HG02571 (cell line): ENCODE measurements at regions not wholly inside any gene's neighbourhood (a gene's known extent, or its start where the extent isn't known, plus 50 kb on each side); places are given as distances from the start of the nearest gene placed in this dataset.
"Not testable (repeated sequence)": the region's sequence is repeated elsewhere in the genome, so short reads cannot be mapped to it uniquely, and the experiment has no call there.

Source experiments
- ATAC-seq: cut with Tn5 transposase; IDR thresholded peaks from one replicate; pipeline ENCODE4 v1.9.1; 2021; ENCODE audit warnings: mild to moderate bottlenecking, moderate library complexity; ENCODE audit not compliant: unreplicated experiment

DNA sequence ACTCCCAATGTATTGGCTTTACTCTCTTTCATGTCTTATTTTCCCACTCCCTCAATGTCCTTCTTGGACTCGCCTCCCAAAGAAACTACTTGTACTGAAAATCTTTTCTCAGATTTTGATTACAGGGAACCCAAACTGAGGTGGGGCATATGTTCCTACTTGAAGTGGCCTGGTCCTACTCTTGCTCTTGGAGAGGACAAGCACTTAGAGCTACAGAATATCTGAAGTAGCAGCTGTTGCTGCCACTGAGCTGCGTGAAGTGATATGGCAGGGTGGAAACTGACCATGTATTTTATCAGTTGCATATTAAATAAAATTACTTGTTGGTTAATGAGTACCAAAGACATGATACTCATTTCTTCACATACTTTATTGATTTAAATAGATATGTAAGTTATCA lies 129.5 kb downstream of the TSEN15 start:
- ATAC-seq: no peak

- no peak for ATAC-seq
These were observed 132.4 kb downstream of the TSEN15 start for GRCh38 chr1:184183919-184184318.

DNA sequence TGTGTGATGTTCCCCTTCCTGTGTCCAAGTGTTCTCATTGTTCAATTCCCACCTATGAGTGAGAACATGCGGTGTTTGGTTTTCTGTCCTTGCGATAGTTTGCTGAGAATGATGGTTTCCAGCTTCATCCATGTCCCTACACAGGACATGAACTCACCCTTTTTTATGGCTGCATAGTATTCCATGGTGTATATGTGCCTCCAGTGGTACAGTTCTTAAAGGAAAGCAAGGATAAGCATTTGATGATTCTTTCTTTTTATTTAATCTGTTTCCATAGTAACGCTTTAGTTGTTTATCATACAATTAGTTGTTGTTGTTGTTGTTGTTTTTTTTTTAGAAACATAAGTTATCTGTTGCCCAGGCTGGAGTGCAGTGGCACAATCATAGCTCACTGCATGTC lies 133.1 kb downstream of the TSEN15 start:
- ATAC-seq: not testable (repeated sequence)

- ATAC-seq: no peak
These were observed 133.8 kb downstream of the TSEN15 start for GRCh38 chr1:184185347-184185746.

DNA sequence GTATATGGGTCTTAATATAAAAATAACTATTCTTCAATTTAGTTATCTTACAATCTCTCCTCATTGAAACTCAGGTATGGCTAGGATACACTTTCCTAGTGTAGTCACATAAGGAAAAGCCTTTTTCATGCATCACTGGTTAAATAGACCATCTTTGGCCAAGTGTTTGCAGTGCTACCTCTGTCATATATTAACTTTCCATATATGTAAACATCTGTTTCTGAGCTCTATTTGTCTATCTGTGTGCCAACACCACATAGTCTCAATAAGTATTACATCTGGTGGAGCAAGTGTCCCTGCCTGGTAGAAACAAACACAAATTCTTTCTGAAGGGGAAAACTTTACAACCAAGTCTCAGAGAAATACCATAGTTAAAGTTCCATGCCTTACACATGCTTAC lies 134.6 kb downstream of the TSEN15 start:
- ATAC-seq: no peak

DNA sequence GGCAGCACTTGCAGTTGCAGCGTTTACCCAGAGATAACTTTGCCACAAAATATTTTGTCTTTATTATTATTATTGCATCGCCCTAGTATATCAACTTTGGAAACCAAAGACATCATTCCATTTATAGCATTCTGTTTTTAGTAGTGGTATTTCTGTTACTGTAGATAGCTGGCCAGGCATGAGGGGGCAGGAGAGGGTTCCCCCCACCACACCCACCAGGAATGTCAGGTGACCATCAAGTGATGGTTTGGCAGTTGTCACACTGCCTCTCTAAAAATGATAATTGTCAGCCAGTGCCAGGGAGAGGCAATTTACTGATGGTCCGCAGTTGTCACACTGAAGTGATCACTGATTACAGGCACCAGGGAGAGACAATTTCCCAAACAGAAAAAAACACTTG lies 135.6 kb downstream of the TSEN15 start:
- ATAC-seq: no peak

GRCh38 chr1:184188037-184188436 lies 136.5 kb downstream of the TSEN15 start:
- ATAC-seq: no peak

GRCh38 chr1:184189361-184189760 lies 137.8 kb downstream of the TSEN15 start:
- no peak for ATAC-seq

GRCh38 chr1:184190616-184191015 lies 139.1 kb downstream of the TSEN15 start:
- ATAC-seq: no peak

- no peak for ATAC-seq
These were observed 139.7 kb downstream of the TSEN15 start for GRCh38 chr1:184191181-184191621.

- no peak for ATAC-seq
These were observed 141.3 kb downstream of the TSEN15 start for GRCh38 chr1:184192796-184193195.

DNA sequence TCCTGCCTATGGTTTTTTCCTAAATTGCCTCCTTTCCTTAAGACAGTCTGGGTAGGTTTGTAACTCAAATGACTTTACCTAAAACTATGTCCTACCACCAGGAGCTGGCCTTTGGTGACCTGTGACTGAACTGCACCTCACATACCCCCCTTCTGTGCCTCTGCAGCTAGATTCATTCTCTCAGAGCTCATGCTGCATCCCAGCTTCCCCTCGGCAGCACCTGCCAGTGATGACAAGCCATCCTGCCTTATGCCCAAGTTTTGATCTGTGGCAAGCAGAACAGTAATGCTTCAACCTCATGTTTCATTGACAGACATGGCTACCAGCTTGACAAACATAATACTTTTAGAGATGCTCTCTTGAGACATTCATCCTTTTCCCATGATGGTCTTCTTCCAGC lies 141.9 kb downstream of the TSEN15 start:
- ATAC-seq: no peak

GRCh38 chr1:184194236-184194635 lies 142.7 kb downstream of the TSEN15 start:
- ATAC-seq: no peak

GRCh38 chr1:184195722-184196121 lies 144.2 kb downstream of the TSEN15 start:
- not testable (repeated sequence) for ATAC-seq

- no peak for ATAC-seq
These were observed 146.3 kb downstream of the TSEN15 start for GRCh38 chr1:184197831-184198230.

DNA sequence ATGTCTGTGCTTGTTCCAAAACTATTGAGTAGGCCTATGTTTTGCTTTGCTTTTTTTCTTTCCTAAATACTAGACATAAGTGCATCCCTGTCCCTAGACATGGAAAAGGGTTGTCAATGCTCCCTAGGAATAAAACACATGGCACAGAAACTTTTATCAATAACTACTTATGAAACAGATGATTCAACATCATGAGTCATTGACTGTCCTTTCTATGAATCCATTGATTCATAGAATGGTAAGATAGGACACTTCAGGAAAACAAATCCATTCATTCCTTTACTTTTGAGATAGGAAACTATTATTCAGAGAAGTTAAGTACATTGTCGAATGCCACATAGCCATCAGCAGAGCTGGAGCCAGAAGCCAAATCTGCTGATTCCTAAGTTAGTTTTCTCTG lies 147.5 kb downstream of the TSEN15 start:
- no peak for ATAC-seq

DNA sequence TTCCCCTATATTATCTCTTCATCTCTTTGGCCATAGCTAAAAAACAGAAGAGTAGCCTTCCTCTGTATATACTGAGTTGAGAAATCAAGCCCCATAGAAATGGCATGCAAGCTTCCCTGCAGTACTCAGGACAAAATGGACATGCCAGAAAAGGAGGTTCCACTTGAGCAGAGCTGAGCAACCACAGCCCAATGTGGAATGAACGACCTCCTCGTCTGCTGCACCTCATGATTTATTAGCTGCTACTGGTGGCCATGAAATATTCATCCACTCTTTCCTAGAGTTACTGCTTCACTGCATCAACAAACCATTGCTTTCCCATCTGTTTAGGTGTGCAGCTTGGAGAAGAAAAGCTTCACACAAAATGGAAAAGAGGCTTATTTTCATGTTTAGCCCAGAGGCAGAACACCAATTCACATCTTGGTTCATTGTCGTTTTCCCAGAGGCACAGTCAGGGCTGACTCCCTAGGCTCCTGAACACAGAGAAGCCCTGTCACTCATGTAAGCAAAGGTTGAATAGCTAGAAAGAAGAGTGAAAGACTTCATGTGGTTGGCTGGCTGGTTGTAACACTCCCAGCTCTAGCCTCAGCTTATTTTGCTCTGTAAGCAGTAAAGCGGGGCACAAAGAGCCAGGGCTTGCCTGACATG lies 148.0 kb downstream of the TSEN15 start:
- no peak for ATAC-seq

- no peak for ATAC-seq
These were observed 157.1 kb downstream of the TSEN15 start for GRCh38 chr1:184208622-184209021.

DNA sequence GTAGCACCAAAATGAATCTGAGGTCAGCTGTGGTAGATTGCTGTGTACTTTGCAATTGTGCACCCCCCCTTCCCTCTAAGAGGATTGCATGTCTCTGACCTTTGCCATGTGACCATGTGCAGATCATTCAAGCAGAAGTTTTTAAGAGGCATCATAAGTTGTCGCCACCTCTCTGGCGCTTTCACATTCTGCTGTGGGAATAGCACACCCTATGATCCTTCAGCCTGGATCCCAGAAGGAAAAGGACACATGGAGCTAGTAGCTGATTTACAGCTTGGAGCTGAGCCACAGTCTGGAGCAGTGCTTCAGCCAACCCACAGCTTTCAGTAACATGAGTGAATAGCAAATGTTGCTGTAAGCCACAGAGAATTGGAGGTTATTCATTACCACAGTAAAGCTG lies 158.5 kb downstream of the TSEN15 start:
- no peak for ATAC-seq

GRCh38 chr1:184210862-184211261 lies 159.3 kb downstream of the TSEN15 start:
- no peak for ATAC-seq

DNA sequence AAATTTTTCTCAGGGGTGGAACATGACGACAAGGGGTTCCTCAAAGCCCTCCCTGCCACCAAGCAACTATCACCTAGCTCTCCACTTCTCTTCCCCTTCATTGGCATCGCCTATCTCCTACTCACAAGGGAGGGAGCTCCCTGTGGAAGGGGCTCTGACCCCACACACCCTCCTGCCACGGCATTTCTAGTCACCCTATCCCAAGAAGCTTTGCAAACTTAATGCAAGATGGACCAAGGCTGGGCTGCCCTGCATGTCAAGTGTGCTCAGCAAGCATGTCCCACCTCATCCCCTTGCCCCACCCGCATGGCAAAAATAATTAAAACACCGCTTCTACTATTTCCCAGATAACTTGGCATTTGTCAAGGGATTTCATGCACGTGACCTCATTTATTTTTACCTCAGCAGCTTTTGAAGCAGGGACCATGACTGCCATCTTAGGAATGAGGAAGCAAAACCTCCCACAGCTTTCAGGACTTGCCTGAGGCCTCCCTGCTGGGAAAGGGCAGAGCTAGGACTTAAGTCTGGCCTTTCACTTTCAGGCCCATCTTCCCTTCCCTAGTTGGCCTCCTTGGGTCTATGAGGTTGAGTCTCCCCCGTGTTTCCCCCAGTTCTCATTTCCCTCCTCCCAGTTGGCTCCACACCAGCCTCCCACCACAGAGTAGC lies 161.3 kb downstream of the TSEN15 start:
- ATAC-seq: no peak

DNA sequence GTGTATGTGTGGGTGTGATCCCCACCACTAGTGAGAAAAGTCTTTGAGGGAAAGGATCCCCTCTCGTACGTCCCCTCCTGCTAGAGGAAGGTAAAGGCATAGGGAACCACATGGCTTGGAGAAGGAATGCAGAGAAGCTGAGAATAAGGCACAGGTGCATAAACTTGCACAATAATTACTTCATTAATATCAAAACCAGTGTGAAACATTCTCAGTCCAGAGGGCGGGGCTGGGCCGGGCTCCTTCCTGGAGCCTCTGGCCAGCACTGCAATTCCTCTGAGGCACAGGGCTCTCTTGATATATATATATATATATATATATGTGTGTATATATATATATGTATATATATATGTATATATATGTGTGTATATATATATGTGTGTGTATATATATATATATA lies 162.6 kb downstream of the TSEN15 start:
- no peak for ATAC-seq
